GM21360 (cell line): ENCODE measurements at regions not wholly inside any gene's neighbourhood (a gene's known extent, or its start where the extent isn't known, plus 50 kb on each side); places are given as distances from the start of the nearest gene placed in this dataset.

ENCODE experiments used
- ATAC-seq: cut with Tn5 transposase; IDR thresholded peaks from one replicate; pipeline ENCODE4 v1.9.1; 2021; ENCODE audit warnings: mild to moderate bottlenecking, moderate library complexity; ENCODE audit not compliant: unreplicated experiment

- ATAC-seq: no peak
Observed at GRCh38 chr11:112398798-112399478, 138.3 kb upstream of the PLET1 start.

GRCh38 chr11:112400476-112401014 is 139.9 kb upstream of the PLET1 start:
- ATAC-seq: no peak

DNA sequence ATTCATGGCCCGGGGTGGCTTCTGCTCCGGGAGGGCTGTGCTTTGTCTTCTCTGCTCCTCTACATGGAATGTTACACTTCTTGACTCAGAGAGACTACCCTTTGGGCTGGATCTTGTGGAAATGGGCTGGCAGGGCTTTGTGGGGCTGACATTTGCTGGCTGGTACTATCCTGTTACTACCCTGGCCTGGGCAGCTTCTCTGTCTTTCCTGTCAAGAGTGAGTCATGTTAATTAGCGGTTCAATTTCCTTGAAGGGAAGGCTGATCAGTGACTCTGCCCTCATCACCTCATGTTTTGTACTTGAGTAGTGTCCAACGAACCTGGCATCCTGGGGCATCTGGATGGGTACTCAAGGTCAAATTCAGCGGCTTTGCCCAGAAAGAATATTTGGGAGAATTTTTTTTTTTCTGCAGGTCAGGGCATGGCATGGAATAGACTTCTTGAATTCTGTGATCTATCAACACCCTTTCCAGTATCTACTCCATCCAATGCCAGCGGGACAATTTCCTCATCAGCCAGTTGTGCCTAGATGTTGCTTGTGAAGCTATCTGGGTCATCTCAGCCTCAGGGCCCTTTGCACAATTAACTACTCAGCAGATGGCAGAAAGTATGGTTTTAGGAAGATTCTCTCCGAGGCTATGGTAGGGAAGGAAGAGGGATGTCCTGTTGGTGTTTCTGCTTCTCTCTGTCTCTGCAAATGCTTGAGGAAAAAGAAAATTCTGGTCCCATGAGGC is 140.5 kb upstream of the PLET1 start:
- no peak for ATAC-seq

DNA sequence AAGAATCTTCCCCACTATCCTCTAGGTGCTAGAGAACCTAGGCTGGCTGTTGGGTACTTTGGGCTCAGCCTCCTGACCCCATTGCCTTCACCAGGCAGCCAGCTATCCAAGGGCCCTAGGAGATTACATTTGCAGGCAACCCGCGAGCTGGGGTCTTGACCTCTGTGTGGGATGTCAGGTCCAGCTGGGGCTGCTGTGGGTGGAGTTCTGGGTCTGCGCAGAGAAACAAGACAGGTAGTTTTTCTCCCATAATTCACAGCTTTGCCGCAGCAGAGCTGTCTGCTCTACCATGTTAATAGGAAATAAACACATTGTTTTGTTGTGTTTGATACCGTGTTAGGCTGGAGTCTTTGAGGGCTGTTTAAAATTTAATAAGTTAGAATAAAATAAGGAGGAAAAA is 142.8 kb upstream of the PLET1 start:
- ATAC-seq: no peak

DNA sequence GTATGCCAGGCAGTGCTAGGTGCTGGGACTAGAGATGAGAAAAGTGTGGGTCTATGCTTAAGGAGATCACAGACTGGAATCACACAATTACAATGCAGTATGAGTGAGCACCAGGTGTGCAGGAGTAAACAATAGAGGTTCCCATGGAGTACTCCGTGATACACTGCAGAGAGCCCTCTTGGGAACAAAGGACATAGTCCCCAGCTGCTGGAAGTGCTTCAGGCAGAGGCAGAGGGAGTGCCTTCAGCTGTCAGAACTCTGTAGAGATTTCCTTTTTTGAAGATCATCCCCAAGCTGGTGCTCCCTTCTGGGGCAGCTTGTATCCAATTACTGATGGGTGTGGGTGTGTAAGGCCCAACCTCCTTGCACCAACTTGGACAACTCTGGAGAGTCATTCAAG is 143.5 kb upstream of the PLET1 start:
- no peak for ATAC-seq

- ATAC-seq: no peak
Observed at GRCh38 chr11:112408517-112408916, 147.9 kb upstream of the PLET1 start.

DNA sequence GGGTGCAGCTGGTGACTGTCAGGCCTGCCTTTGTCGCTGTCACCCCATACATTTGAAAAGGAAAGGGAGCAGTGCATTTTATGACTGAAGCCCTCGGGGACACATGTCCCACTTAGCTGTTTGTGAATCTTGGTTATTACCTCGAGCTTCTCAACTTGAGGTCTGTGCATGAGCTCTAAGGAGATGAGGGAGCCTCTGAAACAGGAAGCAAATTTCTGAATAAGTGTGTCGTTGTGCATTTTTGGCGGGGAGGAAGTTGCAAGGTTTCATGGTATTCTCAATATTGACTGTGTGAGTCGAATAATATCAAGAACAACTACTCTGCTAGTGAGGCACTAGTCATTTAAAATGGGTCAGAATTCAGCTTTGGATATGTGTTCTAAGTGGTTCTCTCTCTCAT is 149.7 kb upstream of the PLET1 start:
- ATAC-seq: no peak

GRCh38 chr11:112412383-112412782 is 151.7 kb upstream of the PLET1 start:
- no peak for ATAC-seq

- no peak for ATAC-seq
Observed at GRCh38 chr11:112417339-112417738, 156.7 kb upstream of the PLET1 start.

DNA sequence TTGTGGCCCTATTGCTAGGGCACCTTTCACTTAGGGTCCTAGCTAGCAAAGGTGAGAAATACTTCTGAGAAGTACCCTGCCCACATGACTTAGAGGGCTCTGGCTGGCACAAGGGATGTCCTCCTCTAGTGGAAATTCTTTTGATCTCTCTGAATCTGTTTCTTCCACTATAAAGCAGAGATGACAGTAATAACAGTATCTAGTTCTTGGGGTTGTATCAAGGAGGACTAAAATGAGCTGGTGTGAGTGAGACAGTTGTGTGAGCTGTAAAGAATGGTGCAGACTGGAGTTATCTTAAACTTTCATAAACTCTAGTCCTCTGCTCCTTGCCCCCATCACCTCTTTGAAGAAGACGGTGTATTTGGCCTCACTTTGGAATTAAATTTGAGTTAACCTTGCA is 157.8 kb upstream of the PLET1 start:
- no peak for ATAC-seq

- no peak for ATAC-seq
Observed at GRCh38 chr11:112421879-112422278, 161.2 kb upstream of the PLET1 start.

- ATAC-seq: no peak
Observed at GRCh38 chr11:112425121-112425520, 164.5 kb upstream of the PLET1 start.

- ATAC-seq: no peak
Observed at GRCh38 chr11:112437096-112437495, 176.4 kb upstream of the PLET1 start.

GRCh38 chr11:112439614-112440013 is 179.0 kb upstream of the PLET1 start:
- no peak for ATAC-seq

DNA sequence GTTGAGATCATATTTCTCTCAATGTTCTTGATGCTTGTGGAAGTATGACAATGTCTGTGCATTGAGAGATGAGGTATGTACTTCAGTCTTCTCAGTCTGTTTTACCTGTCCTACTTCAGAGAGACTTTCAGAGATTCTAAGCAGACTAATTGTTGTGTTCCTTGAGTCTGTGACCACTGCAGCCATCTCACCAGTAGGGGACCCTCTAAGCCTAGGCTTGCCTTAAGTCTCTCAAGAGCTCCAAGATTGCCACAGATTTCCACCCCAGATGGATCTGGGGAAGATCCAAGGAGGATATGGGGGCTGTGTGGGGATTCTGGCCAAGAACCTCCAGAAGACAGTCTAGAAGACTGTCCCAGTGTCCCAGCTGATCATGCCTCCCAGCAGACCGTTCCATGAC is 179.9 kb upstream of the PLET1 start:
- ATAC-seq: no peak

GRCh38 chr11:112448168-112448567 is 187.5 kb upstream of the PLET1 start:
- ATAC-seq: no peak

DNA sequence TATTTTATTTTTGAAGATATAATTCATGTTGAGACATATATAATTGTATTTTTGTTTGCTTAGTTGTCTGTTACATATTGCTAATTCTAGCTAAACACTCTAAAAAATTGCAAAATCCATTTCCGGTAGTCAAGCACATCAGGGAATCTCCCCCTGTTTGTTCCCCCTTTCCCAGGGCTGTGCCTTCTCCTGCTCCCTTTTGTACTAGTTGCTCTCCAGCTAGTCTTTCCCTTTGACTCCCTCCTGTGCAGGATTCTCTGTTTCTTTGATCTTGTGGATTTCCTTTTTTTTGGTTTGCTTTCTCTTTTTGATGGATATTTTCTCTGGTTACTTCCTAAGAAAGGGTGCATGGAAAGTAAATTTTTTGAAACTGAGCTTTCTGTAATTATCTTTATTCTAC is 188.1 kb upstream of the PLET1 start:
- ATAC-seq: no peak

- no peak for ATAC-seq
Observed at GRCh38 chr11:112451250-112451649, 190.6 kb upstream of the PLET1 start.

- ATAC-seq: no peak
Observed at GRCh38 chr11:112453601-112454577, 193.2 kb upstream of the PLET1 start.

DNA sequence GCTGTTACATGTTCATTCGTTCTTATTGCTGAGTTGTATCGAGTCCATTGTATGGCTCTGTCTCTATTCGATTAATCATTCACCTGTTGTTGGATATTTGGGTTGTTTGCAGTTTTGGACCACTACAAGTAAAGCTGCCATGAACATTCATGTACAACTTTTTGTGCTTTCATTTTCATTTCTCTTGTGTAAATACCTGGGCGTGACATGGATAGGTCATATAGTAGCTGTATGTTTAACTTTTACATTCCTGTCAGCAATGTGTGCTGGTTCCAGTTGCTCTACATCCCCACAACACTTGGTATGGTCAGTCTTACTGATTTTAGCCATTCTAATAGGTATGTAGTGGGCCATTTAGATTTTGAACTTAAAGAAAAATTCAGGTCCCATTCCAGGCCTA is 194.2 kb upstream of the PLET1 start:
- no peak for ATAC-seq

GRCh38 chr11:112455791-112456190 is 195.1 kb upstream of the PLET1 start:
- ATAC-seq: no peak
